ENCODE measurements at regions not wholly inside any gene's neighbourhood (a gene's known extent, or its start where the extent isn't known, plus 50 kb on each side); places are given as distances from the start of the nearest gene placed in this dataset.

GRCh38 chr13:74438901-74439300 is 304.7 kb upstream of the KLF12 start:
- peak; percentile 26 for DNase-seq (ENCODE audit: low read depth)

- DNase-seq (ENCODE audit: low read depth) = no peak
Measured at GRCh38 chr13:74434782-74435181, 300.6 kb upstream of the KLF12 start.

- no peak for DNase-seq (ENCODE audit: low read depth)
Measured at GRCh38 chr13:74424455-74424854, 290.3 kb upstream of the KLF12 start.

- peak; percentile 65 for DNase-seq (ENCODE audit: low read depth)
Measured at GRCh38 chr13:74423434-74423833, 289.2 kb upstream of the KLF12 start.

GRCh38 chr13:74414458-74414857 is 280.3 kb upstream of the KLF12 start:
- no peak for DNase-seq (ENCODE audit: low read depth)

- DNase-seq (ENCODE audit: low read depth) = no peak
Measured at GRCh38 chr13:74413482-74413881, 279.3 kb upstream of the KLF12 start.

GRCh38 chr13:74409551-74409950 is 275.3 kb upstream of the KLF12 start:
- DNase-seq (ENCODE audit: low read depth) = no peak

- peak; percentile 15 for DNase-seq (ENCODE audit: low read depth)
Measured at GRCh38 chr13:74406420-74406819, 272.2 kb upstream of the KLF12 start.

GRCh38 chr13:74398599-74398998 is 264.4 kb upstream of the KLF12 start:
- DNase-seq (ENCODE audit: low read depth) = no peak

- peak; percentile 3 for DNase-seq (ENCODE audit: low read depth)
Measured at GRCh38 chr13:74389056-74389455, 254.9 kb upstream of the KLF12 start.

- no peak for DNase-seq (ENCODE audit: low read depth)
Measured at GRCh38 chr13:74388626-74389025, 254.4 kb upstream of the KLF12 start.

- no peak for DNase-seq (ENCODE audit: low read depth)
Measured at GRCh38 chr13:74372511-74372910, 238.3 kb upstream of the KLF12 start.

GRCh38 chr13:74367193-74367592 is 233.0 kb upstream of the KLF12 start:
- no peak for DNase-seq (ENCODE audit: low read depth)

- DNase-seq (ENCODE audit: low read depth) = no peak
Measured at GRCh38 chr13:74361274-74361673, 227.1 kb upstream of the KLF12 start.

- no peak for DNase-seq (ENCODE audit: low read depth)
Measured at GRCh38 chr13:74346960-74347359, 212.8 kb upstream of the KLF12 start.

- no peak for DNase-seq (ENCODE audit: low read depth)
Measured at GRCh38 chr13:74338341-74338740, 204.1 kb upstream of the KLF12 start.

- no peak for DNase-seq (ENCODE audit: low read depth)
Measured at GRCh38 chr13:74336546-74336945, 202.3 kb upstream of the KLF12 start.

- no peak for DNase-seq (ENCODE audit: low read depth)
Measured at GRCh38 chr13:74335370-74335769, 201.2 kb upstream of the KLF12 start.

GRCh38 chr13:74329962-74330361 is 195.8 kb upstream of the KLF12 start:
- no peak for DNase-seq (ENCODE audit: low read depth)

GRCh38 chr13:74325106-74325505 is 190.9 kb upstream of the KLF12 start:
- peak; percentile 54 for DNase-seq (ENCODE audit: low read depth)

GRCh38 chr13:74324338-74324737 is 190.1 kb upstream of the KLF12 start:
- DNase-seq (ENCODE audit: low read depth) = no peak

- no peak for DNase-seq (ENCODE audit: low read depth)
Measured at GRCh38 chr13:74322562-74322961, 188.4 kb upstream of the KLF12 start.

- DNase-seq (ENCODE audit: low read depth) = no peak
Measured at GRCh38 chr13:74320282-74320681, 186.1 kb upstream of the KLF12 start.

- no peak for DNase-seq (ENCODE audit: low read depth)
Measured at GRCh38 chr13:74316547-74316946, 182.3 kb upstream of the KLF12 start.

All from myocyte (in vitro differentiated cells).